NAMALWA (cell line): ENCODE measurements at regions not wholly inside any gene's neighbourhood (a gene's known extent, or its start where the extent isn't known, plus 50 kb on each side); places are given as distances from the start of the nearest gene placed in this dataset.
"Not testable (repeated sequence)": the region's sequence is repeated elsewhere in the genome, so short reads cannot be mapped to it uniquely, and the experiment has no call there.

Experiments
- DNase-seq: peaks from one replicate; pipeline ENCODE4 v3.0.0-alpha.2; 2015; ENCODE audit warnings: low spot score

- no peak for DNase-seq
Observed at GRCh38 chrX:18102006-18102405, 118.7 kb downstream of the BEND2 start.

GRCh38 chrX:18101087-18101486, 119.6 kb downstream of the BEND2 start:
- DNase-seq, result no peak

- no peak for DNase-seq
Observed at GRCh38 chrX:18099745-18100144, 120.9 kb downstream of the BEND2 start.

GRCh38 chrX:18098763-18099162, 121.9 kb downstream of the BEND2 start:
- DNase-seq, result no peak

- DNase-seq, result no peak
Observed at GRCh38 chrX:18076434-18076833, 144.3 kb downstream of the BEND2 start.

GRCh38 chrX:18075603-18076002, 145.1 kb downstream of the BEND2 start:
- no peak for DNase-seq

GRCh38 chrX:18068045-18068444, 152.6 kb downstream of the BEND2 start:
- DNase-seq, result not testable (repeated sequence)

GRCh38 chrX:18065956-18066355, 154.7 kb downstream of the BEND2 start:
- DNase-seq, result no peak

- no peak for DNase-seq
Observed at GRCh38 chrX:18051690-18052089, 169.0 kb downstream of the BEND2 start.

- DNase-seq, result no peak
Observed at GRCh38 chrX:18047491-18047890, 173.2 kb downstream of the BEND2 start.

- no peak for DNase-seq
Observed at GRCh38 chrX:18045436-18045835, 175.2 kb downstream of the BEND2 start.

- DNase-seq, result no peak
Observed at GRCh38 chrX:18042776-18043175, 177.9 kb downstream of the BEND2 start.

- DNase-seq, result no peak
Observed at GRCh38 chrX:18041656-18042055, 179.0 kb downstream of the BEND2 start.

GRCh38 chrX:18039023-18039422, 177.9 kb upstream of the RAI2 start:
- DNase-seq, result no peak

- no peak for DNase-seq
Observed at GRCh38 chrX:18036394-18036793, 175.3 kb upstream of the RAI2 start.

- no peak for DNase-seq
Observed at GRCh38 chrX:18034945-18035344, 173.8 kb upstream of the RAI2 start.

GRCh38 chrX:18034504-18034903, 173.4 kb upstream of the RAI2 start:
- DNase-seq, result no peak

GRCh38 chrX:18032486-18033221, 171.6 kb upstream of the RAI2 start:
- DNase-seq, result no peak

- no peak for DNase-seq
Observed at GRCh38 chrX:18031726-18032375, 170.8 kb upstream of the RAI2 start.

GRCh38 chrX:18030656-18031055, 169.6 kb upstream of the RAI2 start:
- peak; percentile 2 for DNase-seq

- no peak for DNase-seq
Observed at GRCh38 chrX:18026166-18026565, 165.1 kb upstream of the RAI2 start.

GRCh38 chrX:18017411-18017810, 156.3 kb upstream of the RAI2 start:
- no peak for DNase-seq

- no peak for DNase-seq
Observed at GRCh38 chrX:18016941-18017340, 155.8 kb upstream of the RAI2 start.

GRCh38 chrX:18010253-18010652, 149.2 kb upstream of the RAI2 start:
- no peak for DNase-seq
